NCI-H460 (cell line): ENCODE measurements at regions not wholly inside any gene's neighbourhood (a gene's known extent, or its start where the extent isn't known, plus 50 kb on each side); places are given as distances from the start of the nearest gene placed in this dataset.
"Not testable (repeated sequence)": the region's sequence is repeated elsewhere in the genome, so short reads cannot be mapped to it uniquely, and the experiment has no call there.

Experiments used
- DNase-seq: peaks from one replicate; pipeline ENCODE4 v3.0.0-alpha.2; 2016; ENCODE audit warnings: low read depth; ENCODE audit errors: extremely low read depth

GRCh38 chr4:81789741-81790399 lies 318.2 kb upstream of the RASGEF1B start:
- no peak for DNase-seq

- no peak for DNase-seq
Observed at GRCh38 chr4:81789158-81789557, 317.5 kb upstream of the RASGEF1B start.

GRCh38 chr4:81786766-81787165 lies 315.1 kb upstream of the RASGEF1B start:
- no peak for DNase-seq

GRCh38 chr4:81786063-81786763 lies 314.5 kb upstream of the RASGEF1B start:
- DNase-seq = peak; percentile 6

- no peak for DNase-seq
Observed at GRCh38 chr4:81785338-81785737, 313.6 kb upstream of the RASGEF1B start.

- no peak for DNase-seq
Observed at GRCh38 chr4:81783558-81783957, 311.9 kb upstream of the RASGEF1B start.

GRCh38 chr4:81781799-81782198 lies 310.1 kb upstream of the RASGEF1B start:
- DNase-seq = no peak

GRCh38 chr4:81777718-81778117 lies 306.0 kb upstream of the RASGEF1B start:
- DNase-seq = not testable (repeated sequence)

- no peak for DNase-seq
Observed at GRCh38 chr4:81776794-81777193, 305.1 kb upstream of the RASGEF1B start.

GRCh38 chr4:81773557-81773956 lies 301.9 kb upstream of the RASGEF1B start:
- DNase-seq = no peak

- no peak for DNase-seq
Observed at GRCh38 chr4:81771721-81772120, 300.0 kb upstream of the RASGEF1B start.

- no peak for DNase-seq
Observed at GRCh38 chr4:81769244-81769643, 297.5 kb upstream of the RASGEF1B start.

- no peak for DNase-seq
Observed at GRCh38 chr4:81758574-81759264, 287.0 kb upstream of the RASGEF1B start.

GRCh38 chr4:81757691-81758090 lies 286.0 kb upstream of the RASGEF1B start:
- DNase-seq = no peak

- no peak for DNase-seq
Observed at GRCh38 chr4:81756973-81757372, 285.3 kb upstream of the RASGEF1B start.

GRCh38 chr4:81756042-81756441 lies 284.3 kb upstream of the RASGEF1B start:
- DNase-seq = no peak

GRCh38 chr4:81754169-81754568 lies 282.5 kb upstream of the RASGEF1B start:
- no peak for DNase-seq

GRCh38 chr4:81751531-81752289 lies 280.0 kb upstream of the RASGEF1B start:
- no peak for DNase-seq

GRCh38 chr4:81747242-81747930 lies 275.7 kb upstream of the RASGEF1B start:
- DNase-seq = no peak

GRCh38 chr4:81746773-81747172 lies 275.1 kb upstream of the RASGEF1B start:
- no peak for DNase-seq

GRCh38 chr4:81746071-81746470 lies 274.4 kb upstream of the RASGEF1B start:
- DNase-seq = no peak
